GM21737 (cell line): ENCODE measurements at regions not wholly inside any gene's neighbourhood (a gene's known extent, or its start where the extent isn't known, plus 50 kb on each side); places are given as distances from the start of the nearest gene placed in this dataset.
"Not testable (repeated sequence)": the region's sequence is repeated elsewhere in the genome, so short reads cannot be mapped to it uniquely, and the experiment has no call there.

Experiments used
- ATAC-seq: cut with Tn5 transposase; IDR thresholded peaks from one replicate; pipeline ENCODE4 v1.9.1; 2021; ENCODE audit warnings: mild to moderate bottlenecking, moderate library complexity; ENCODE audit not compliant: unreplicated experiment

GRCh38 chrY:26167332-26167731, 545.4 kb downstream of the CDY1 start:
- not testable (repeated sequence) for ATAC-seq

DNA sequence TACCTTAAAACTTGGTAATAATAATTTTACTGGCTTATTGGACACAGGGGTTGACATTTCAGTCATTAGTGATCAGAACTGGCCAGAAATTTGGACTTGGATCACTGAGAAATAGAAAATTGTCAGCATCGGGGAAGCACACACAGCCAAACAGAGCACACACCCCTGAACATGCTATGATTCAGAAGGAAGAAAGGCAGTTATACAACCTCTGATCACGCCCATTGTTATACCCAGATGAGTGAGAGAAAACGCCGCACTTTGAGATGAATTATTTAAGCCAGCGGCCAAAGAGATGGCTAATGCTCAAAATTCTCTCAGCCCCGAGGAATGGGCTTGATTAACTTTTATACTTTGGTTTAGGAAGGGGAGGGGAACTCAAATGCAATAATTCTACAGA, 557.4 kb downstream of the CDY1 start:
- not testable (repeated sequence) for ATAC-seq

- ATAC-seq, result not testable (repeated sequence)
These were observed 603.1 kb downstream of the CDY1 start for GRCh38 chrY:26224974-26225373.

DNA sequence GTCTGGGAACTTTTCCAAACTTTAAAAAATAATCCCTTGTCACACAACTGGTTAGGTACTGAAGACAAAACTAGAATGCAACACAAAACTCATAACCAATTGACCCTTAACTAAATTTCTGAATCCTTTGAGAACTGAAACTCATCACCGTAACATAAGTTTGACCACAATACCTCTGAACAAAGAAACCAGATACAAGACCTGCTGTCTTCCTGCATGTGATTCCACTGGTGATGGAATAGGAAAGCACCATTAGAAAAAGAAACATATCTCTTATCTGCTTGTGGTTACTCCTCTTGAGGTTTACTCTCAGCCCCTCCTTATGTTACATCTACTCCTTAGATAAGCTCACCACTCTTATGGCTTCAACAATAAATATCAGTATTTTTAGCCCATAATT, 603.6 kb downstream of the CDY1 start:
- ATAC-seq, result peak; percentile 71

DNA sequence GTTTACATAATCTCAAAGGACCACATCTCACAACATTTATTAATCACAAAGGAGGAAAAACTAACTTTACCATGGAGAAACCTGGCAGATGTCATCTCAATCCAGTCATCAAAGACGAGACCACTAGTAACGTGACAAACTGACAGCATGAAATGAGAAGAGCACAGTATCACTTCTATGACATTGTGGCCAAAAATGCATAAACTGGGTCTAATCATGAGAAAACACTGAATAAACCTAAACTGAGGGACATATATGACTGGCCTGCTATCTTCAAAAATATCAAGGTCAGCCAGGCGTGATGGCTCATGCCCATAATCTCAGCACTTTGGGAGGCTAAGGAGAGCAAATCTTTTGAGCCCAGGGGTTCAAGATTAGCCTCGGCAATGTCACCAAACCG, 619.0 kb downstream of the CDY1 start:
- not testable (repeated sequence) for ATAC-seq

DNA sequence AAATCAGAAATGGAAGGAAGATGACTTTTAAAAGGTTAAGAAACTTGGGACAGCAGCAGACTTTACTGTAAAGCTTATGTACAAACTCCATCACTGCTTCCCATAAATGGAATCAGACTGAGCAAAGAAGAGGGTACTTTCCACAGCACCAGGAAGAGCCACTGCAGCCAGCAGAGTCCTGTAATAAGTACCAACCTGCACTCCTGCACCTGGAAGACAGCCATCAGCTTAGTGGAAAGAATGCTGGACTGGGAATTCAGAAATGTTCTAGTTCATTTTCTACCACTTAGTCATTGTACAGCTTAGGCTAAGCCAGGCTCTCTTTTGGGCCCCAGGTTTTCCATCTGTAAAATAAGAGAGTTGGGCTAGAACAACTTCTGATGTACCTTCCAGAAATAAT, 632.3 kb downstream of the CDY1 start:
- ATAC-seq, result not testable (repeated sequence)

GRCh38 chrY:26265449-26265848, 643.5 kb downstream of the CDY1 start:
- ATAC-seq, result not testable (repeated sequence)

- not testable (repeated sequence) for ATAC-seq
These were observed 646.5 kb downstream of the CDY1 start for GRCh38 chrY:26268421-26268820.

- ATAC-seq, result not testable (repeated sequence)
These were observed 647.0 kb downstream of the CDY1 start for GRCh38 chrY:26268934-26269333.

DNA sequence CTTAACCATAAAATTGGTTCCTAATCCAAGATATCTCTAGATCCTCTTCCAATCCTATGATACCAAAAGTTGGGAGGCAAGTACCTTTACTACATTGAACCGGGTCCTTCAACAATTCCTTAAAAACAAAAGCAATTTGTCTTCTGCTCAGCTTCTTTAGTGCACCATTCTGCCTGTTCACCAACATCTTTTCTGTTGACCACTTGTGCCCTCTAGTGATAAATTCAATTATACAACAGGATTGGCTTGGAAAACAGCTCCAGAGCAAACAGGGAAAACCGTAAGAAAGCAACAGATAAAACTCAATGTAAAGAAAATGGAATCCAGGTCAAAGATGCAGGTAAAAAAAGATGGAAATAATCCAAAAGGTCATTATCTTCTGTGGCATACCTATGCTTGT, 651.2 kb downstream of the CDY1 start:
- ATAC-seq, result not testable (repeated sequence)

- ATAC-seq, result not testable (repeated sequence)
These were observed 684.1 kb downstream of the CDY1 start for GRCh38 chrY:26306046-26306445.

GRCh38 chrY:26306630-26307385, 684.9 kb downstream of the CDY1 start:
- ATAC-seq, result not testable (repeated sequence)

- not testable (repeated sequence) for ATAC-seq
These were observed 686.4 kb downstream of the CDY1 start for GRCh38 chrY:26308308-26308707.

DNA sequence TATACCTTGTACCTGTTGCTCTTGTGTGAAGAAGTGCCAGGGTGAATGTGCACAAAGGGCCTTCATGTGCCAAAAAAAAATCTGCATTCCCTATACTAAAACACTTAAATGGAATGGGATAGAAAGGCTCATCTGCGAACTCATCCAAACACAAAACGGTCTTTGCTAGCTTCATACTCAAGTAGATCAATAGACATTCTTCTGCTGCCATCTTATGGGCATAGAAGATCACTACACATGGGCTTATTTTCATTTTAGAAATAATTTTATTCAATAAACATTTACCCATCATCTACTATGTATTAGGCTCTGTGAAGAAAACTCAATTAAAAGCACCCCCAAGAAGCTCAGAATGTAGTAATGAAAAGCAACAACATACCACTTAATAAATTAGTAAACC, 693.1 kb downstream of the CDY1 start:
- ATAC-seq, result not testable (repeated sequence)

- not testable (repeated sequence) for ATAC-seq
These were observed 697.7 kb downstream of the CDY1 start for GRCh38 chrY:26319488-26320202.

DNA sequence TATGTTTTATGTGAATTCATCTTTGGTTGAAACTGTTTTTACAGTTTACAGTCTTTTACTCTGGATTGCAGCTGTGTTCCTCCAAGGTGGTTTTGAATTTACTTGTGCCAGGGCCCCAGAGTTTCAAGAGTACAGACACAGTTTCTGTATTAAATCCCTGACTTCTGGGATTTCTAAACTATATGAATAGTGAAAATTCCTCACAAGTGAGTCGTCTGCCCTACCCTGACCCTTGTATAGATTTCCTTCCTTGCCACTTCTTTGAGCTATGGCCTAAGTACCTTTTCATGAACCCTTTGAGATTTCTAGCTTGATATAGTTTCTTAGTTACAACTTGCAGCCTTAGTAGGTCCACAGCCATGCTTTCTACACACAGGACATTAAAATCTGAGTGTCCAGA, 700.8 kb downstream of the CDY1 start:
- ATAC-seq, result not testable (repeated sequence)

GRCh38 chrY:26352931-26353330, 731.0 kb downstream of the CDY1 start:
- ATAC-seq, result not testable (repeated sequence)

GRCh38 chrY:26354191-26354590, 732.3 kb downstream of the CDY1 start:
- no peak for ATAC-seq

DNA sequence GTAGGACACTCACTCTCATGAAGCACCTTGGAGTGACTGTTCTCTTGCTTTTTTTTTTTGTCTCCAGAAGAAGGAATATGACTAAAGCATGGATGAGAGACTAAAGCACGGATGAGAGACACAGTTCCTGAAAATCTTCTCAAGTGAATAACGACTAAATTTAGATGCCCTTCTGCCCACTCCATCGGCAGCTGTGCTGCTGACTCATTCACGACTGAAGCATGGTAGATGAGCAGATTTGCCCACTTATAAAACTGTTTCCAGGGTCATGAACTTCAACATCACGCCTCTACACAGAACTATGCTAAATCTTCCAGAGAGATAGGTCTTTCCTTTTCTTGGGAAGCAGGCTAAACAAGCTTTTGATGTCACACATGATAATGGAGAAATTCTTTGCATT, 738.0 kb downstream of the CDY1 start:
- not testable (repeated sequence) for ATAC-seq

GRCh38 chrY:26360472-26360871, 738.6 kb downstream of the CDY1 start:
- ATAC-seq, result not testable (repeated sequence)

- ATAC-seq, result not testable (repeated sequence)
These were observed 741.5 kb downstream of the CDY1 start for GRCh38 chrY:26363442-26363841.

- not testable (repeated sequence) for ATAC-seq
These were observed 744.2 kb downstream of the CDY1 start for GRCh38 chrY:26366091-26366490.
